Cerebellar cortex (tissue), 1 donor: ENCODE measurements at regions not wholly inside any gene's neighbourhood (a gene's known extent, or its start where the extent isn't known, plus 50 kb on each side); places are given as distances from the start of the nearest gene placed in this dataset.

Experiments
- DNase-seq: peaks from one replicate; pipeline ENCODE4 v3.0.0-alpha.2; 2015; ENCODE audit warnings: low spot score

- DNase-seq: no peak
Measured at GRCh38 chr2:34401186-34401585, 802.1 kb upstream of the FAM98A start.

DNA sequence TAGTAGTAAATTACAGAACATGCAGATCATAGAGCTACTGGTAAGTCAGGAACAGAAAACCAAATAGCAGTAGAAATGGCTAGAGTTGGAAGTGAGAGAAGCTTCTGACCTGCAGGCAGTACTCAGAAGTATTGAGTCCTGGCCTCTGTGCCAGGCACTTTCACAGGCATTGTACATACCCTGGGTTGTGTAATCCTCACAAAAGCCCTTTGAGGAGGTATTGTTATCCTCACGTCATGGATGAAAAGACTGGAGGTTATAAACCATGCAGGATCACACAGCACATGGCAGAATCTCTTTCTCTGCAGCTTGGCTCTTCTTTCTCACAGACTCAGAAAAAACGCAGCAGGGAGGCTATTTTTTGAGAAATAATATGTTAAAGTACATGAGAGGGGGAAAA, 789.3 kb upstream of the FAM98A start:
- no peak for DNase-seq

GRCh38 chr2:34387536-34387935, 788.4 kb upstream of the FAM98A start:
- DNase-seq: no peak

DNA sequence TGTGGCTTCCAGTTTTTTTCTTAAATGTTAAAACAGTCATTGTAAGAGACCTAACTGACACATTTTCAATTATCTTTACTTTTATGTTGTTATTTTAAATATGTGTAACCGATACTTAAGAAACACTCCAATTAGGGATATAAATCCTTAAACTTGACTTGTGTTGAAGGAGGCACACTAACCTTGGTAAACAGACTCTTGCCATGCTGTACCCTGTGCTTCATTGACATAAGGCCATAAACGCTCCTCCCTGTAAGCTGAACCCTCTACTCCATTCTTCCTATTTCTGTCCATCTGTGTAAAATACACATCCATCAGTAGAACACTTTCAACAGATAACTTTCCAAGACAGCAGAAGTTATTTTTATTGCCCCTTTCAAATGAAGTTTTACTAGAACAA, 780.5 kb upstream of the FAM98A start:
- no peak for DNase-seq

GRCh38 chr2:34373586-34374233, 774.6 kb upstream of the FAM98A start:
- no peak for DNase-seq

DNA sequence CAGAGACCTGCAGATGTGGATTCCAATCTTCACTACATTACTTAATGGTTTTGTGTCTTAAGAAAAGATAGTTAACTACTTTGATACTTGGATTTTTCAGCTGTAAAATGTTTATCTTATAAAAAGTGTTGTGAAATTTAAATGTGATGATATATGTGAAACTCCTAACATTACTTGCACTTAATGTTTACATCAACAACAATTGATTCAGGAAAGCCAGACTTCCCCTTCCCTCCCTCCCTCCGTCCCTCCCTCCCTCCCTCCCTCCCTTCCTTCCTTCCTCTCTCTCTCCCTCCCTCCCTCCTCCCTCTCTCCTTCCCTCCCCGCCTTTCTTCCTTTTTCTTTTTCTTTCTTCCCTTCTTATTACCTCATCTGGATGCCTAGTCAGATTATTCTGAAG, 773.9 kb upstream of the FAM98A start:
- DNase-seq: no peak

GRCh38 chr2:34371711-34372110, 772.6 kb upstream of the FAM98A start:
- DNase-seq: no peak

DNA sequence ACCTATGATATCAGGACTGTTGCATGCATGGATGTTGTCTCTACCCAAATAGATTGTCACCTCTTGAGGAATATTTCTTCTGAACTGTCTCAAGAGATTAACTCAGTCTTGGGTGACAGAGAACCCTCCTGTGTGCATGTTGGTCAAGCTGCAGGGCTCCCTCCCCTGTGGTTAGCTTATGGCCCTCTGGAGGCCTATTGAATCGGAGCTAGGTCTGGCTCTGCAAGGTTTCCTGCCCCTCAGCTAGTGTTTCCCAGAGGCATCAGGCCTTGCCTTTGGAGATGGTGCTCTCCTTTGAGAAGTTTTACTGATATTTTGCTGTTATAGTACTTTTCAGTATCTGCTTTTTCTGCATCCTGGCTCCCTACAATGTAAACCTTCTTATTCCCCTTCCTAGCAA, 769.2 kb upstream of the FAM98A start:
- no peak for DNase-seq

GRCh38 chr2:34365932-34366331, 766.8 kb upstream of the FAM98A start:
- no peak for DNase-seq

- DNase-seq: no peak
Measured at GRCh38 chr2:34365512-34365911, 766.4 kb upstream of the FAM98A start.

DNA sequence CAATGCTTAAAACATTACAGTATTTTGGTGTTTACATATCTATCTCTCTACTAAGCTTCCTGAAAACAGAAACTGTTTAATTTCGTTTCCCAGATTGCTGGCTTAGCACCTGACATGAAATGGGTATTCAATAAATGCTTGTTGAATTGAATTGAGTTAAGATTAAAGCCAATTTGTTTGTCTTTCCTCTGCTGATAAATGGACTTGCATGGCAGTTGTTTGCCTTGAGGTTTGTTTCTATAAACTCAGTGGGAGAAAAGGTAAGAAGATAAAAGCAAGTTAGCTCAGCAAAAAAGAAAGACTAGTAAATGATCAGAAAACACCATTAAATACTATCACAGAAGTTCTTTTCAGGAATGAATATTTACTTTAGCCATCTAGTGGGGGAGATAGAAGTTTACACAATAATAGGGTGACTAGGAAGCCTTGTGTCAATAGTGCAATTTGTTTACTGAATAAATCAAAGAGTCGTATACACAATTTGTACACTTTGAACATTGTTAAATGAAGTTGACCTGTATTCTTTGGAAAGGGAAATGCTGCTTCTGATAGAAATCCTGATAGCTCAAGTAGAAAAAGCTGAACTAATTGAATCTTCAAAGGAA, 754.5 kb upstream of the FAM98A start:
- no peak for DNase-seq

- no peak for DNase-seq
Measured at GRCh38 chr2:34349527-34349926, 750.4 kb upstream of the FAM98A start.

DNA sequence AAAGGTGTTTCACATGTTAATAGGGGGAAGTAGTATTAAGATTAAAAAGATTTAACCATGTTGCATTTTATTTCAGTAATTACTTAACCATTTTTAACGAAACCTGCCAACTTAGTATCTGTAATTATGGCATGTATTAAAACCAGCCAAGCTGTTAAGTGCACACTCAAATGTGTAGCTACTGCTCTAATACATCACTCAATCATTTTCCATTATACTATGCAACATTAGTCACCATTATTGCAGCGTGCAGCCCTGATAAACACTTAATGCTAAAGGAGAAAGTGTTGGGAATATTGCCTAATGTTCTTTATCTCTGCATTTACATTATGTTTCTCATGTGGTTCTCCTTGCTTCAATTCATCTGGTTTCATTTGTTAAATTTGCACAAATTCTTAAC, 745.9 kb upstream of the FAM98A start:
- no peak for DNase-seq

- no peak for DNase-seq
Measured at GRCh38 chr2:34340307-34340706, 741.2 kb upstream of the FAM98A start.

DNA sequence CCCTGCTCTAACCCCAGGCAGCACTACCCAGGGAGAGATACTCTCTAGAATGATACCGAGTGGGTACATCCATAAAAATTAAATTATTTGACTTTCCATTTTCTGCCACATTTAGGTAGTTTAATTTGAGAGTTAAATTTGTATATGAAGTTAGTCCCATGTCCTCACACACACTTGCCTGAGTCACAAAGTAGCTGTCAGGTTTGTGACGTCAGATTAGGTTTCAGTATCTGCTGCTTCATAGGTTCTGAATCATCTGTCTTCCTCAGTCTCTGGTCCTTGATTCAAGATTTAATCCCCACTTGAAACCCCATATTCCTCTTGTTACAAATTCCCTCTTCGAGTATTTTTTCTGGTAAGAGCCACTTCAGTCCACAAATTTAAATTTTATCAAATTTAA, 738.6 kb upstream of the FAM98A start:
- DNase-seq: no peak

DNA sequence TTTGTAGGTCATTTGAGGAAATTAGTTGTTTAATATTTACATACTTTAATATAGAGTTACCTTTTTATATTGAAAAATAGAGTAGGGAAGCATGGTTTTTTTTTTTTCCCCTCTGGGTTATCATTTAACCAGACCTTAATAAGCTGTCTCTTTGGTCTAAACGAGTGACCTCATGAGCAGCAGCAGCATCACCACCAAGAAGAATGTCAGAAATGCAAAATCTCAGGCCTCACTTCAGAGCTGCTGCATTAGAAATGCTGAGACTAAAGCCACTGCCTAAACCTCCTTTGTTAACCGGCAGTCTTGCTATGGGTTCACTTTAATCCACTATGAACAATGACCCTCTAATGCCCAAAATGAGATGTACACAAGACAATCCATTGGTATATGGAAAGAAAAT, 733.7 kb upstream of the FAM98A start:
- no peak for DNase-seq

DNA sequence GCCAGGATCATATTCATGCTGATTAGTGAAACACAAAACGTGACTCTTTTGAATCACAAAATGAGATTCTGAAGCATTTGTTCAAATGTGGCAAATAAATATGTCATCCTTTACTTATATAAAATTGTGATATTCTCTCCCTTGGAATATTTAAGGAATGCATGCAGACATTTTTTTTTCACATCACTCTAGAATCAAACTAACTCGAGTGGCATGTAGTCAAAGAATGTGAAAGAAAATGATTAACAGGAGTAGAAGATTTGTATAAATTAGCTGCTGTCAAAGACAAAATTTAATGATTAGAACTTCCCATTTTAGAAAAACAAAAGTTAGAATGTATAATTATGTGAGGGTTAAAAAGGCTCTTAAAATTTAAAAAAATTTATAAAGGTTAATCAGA, 721.0 kb upstream of the FAM98A start:
- DNase-seq: no peak

DNA sequence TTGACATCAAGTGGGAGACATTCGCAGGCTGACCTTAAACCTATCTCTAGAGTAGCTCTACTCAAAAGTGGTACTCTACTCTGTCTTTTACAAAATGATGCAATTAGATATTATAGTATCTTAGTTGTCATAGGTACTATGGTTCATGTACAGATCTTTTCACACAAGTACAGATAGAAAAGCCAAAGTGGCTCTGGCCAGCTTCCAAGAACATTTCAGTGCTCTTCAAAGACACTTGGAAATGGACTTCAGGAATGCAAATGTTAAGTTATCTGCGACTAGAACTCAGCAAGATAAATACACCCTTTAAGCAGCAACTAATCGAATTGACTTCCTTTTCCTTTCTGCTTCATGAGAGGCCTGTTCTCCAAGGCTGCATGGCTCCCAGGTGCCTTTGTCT, 718.7 kb upstream of the FAM98A start:
- peak; percentile 3 for DNase-seq

DNA sequence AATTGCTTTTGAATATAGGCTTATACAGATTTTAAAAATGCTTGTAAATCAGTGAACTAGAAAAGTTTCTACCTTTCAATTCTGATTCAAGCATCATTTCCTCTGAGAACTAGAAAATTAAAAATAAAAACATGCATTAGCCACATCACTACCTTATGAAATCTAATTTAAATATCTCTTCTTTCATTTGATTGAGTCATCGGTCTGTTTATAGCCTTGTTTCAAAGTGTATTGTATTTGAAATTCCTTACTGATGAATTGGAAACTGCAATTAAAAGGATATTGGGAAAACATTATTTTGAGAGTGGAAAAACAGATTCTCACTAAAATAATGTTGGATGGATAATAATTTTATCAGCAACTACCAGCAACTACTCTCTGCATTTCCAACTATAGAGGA, 717.7 kb upstream of the FAM98A start:
- no peak for DNase-seq

GRCh38 chr2:34311816-34312215, 712.7 kb upstream of the FAM98A start:
- DNase-seq: no peak

DNA sequence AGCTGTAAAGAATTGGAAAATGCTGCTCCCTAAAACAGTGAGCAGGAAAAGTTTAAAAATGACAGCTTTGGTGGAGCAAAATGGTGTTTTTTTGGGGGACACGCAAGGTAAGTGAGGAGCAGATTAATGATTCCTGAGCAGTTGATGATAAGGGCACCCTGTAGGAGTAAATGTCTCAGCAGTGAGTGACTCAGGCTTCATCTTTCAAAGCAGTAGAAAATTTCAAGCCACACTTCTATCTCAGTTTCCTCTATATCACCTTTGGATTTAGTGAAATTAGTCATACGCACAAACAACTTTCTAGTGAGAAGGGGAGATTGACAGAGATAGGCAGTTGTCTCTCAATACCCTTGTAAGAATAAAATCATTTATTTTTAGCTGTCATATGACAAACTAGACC, 709.0 kb upstream of the FAM98A start:
- DNase-seq: no peak

- DNase-seq: no peak
Measured at GRCh38 chr2:34307636-34308035, 708.5 kb upstream of the FAM98A start.

GRCh38 chr2:34306745-34307144, 707.6 kb upstream of the FAM98A start:
- DNase-seq: no peak

GRCh38 chr2:34305587-34305986, 706.5 kb upstream of the FAM98A start:
- DNase-seq: no peak
